ENCODE measurements at regions not wholly inside any gene's neighbourhood (a gene's known extent, or its start where the extent isn't known, plus 50 kb on each side); places are given as distances from the start of the nearest gene placed in this dataset.

DNA sequence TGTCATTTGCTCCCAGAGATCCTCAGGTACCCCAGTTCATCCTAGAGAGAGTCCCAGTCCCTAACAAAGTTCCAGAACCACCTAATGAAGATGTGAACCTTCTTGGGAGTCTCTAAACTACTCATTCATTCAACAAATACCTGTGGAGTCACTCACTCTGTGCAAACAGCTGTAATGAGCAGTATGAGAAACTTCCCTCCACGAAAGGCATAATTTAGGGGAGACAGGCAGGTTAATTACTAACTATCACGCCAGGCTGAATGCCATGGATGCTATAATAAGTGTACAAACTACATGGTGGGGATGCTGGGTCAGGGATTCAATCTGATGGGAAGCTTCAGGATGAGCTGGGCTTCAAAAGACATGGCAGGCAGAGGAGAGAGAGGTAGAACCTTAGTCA lies 70.1 kb upstream of the AFDN start:
- TF ChIP-seq RAD21 (IDR thresholded peaks at IDR 0.05; ENCODE audit: low read depth) (no peak), EP300 (IDR thresholded peaks at IDR 0.05; ENCODE audit: borderline replicate concordance) (no peak), TCF12 (IDR thresholded peaks at IDR 0.05; ENCODE audit: low read depth) (no peak)
- TF ChIP-seq, protein P1, sequence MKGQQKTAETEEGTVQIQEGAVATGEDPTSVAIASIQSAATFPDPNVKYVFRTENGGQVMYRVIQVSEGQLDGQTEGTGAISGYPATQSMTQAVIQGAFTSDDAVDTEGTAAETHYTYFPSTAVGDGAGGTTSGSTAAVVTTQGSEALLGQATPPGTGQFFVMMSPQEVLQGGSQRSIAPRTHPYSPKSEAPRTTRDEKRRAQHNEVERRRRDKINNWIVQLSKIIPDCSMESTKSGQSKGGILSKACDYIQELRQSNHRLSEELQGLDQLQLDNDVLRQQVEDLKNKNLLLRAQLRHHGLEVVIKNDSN (IDR thresholded peaks at IDR 0.05): no peak
- TF ChIP-seq, protein P2, sequence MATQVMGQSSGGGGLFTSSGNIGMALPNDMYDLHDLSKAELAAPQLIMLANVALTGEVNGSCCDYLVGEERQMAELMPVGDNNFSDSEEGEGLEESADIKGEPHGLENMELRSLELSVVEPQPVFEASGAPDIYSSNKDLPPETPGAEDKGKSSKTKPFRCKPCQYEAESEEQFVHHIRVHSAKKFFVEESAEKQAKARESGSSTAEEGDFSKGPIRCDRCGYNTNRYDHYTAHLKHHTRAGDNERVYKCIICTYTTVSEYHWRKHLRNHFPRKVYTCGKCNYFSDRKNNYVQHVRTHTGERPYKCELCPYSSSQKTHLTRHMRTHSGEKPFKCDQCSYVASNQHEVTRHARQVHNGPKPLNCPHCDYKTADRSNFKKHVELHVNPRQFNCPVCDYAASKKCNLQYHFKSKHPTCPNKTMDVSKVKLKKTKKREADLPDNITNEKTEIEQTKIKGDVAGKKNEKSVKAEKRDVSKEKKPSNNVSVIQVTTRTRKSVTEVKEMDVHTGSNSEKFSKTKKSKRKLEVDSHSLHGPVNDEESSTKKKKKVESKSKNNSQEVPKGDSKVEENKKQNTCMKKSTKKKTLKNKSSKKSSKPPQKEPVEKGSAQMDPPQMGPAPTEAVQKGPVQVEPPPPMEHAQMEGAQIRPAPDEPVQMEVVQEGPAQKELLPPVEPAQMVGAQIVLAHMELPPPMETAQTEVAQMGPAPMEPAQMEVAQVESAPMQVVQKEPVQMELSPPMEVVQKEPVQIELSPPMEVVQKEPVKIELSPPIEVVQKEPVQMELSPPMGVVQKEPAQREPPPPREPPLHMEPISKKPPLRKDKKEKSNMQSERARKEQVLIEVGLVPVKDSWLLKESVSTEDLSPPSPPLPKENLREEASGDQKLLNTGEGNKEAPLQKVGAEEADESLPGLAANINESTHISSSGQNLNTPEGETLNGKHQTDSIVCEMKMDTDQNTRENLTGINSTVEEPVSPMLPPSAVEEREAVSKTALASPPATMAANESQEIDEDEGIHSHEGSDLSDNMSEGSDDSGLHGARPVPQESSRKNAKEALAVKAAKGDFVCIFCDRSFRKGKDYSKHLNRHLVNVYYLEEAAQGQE (IDR thresholded peaks at IDR 0.05; ENCODE audit: low read depth): no peak
